ENCODE measurements at regions not wholly inside any gene's neighbourhood (a gene's known extent, or its start where the extent isn't known, plus 50 kb on each side); places are given as distances from the start of the nearest gene placed in this dataset.
"Not testable (repeated sequence)": the region's sequence is repeated elsewhere in the genome, so short reads cannot be mapped to it uniquely, and the experiment has no call there.

DNA sequence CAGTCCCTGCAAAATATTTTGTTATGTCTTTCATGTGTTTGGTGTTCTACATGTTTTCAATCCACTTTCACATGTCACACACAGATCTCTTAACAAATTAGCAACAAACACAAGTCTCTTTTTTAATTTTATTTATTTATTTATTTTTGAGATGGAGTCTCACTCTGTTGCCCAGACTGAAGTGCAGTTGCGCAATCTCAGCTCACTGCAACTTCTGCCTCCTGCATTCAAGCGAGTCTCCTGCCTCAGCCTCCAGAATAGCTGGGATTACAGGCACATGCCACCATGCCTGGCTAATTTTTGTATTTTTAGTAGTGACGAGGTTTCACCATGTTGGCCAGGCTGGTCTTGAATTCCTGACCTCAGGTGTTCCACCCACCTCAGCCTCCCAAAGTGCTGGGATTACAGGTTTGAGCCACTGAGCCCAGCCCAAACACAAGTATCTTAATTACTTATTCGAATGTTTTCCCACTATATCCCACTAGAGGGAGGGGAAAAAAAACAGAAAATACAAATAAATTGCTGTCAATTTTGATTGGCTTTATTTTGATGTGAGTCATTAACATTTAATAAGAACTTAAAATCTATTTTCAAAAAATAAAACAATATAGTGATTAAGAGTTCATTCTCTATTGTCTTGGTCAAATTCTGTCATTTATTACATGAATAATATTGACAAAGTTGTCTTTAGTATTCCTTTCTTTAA is 1641.0 kb upstream of the CELF4 start:
- DNase-seq (ENCODE audit: low read depth), result not testable (repeated sequence)

DNA sequence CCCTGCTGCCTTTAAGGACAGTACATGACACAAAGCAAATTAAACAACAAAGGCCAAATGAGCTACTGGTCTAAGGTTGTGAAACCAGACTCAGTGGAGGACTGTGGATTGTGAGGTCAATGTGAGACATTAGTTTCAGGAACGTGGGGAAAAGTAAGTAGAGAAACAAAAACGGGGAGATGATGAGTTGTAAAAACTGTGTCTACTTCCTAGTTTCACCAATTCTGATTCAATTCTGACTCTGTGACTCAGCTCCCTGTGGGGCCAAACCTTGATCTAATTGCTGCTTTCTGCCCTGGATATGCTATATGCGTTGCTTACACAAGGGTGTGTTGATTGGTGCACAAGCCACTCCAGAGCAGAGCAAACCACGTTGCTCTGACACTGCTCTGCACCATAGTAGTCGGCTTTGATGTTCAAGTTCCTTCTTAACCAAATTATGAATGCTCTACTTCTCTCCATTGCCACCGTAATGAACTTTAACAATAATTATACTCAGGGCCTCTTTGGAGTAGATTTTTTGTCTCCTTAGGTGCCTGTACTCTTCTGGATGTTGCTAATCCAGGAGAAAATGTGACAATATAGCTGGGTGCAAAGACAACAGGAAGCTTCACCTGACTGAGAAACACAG is 1640.1 kb upstream of the CELF4 start:
- DNase-seq (ENCODE audit: low read depth), result no peak

DNA sequence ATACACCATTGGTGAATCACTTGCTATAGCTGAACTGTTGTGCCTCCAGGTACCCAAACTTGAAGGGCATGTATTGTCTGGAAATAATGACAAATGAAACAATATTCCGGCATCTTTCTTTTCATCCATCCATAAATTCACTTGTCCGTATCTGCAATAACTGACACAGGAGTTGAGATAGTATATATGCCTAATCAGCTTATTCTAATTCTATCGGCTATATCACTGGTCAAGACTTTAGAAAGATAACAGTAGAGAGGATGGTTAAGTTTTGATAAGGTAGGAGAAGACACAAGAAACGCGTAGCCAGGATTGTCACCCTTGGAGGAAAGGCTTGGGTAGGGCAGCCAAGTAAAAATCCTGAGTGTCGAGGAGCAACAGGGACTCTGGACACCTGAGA is 1634.6 kb upstream of the CELF4 start:
- no peak for DNase-seq (ENCODE audit: low read depth)

- DNase-seq (ENCODE audit: low read depth), result no peak
Observed at GRCh38 chr18:39199231-39199855, 1633.7 kb upstream of the CELF4 start.

GRCh38 chr18:39198376-39198775 is 1632.8 kb upstream of the CELF4 start:
- DNase-seq (ENCODE audit: low read depth), result no peak

GRCh38 chr18:39191931-39192330 is 1626.3 kb upstream of the CELF4 start:
- no peak for DNase-seq (ENCODE audit: low read depth)

DNA sequence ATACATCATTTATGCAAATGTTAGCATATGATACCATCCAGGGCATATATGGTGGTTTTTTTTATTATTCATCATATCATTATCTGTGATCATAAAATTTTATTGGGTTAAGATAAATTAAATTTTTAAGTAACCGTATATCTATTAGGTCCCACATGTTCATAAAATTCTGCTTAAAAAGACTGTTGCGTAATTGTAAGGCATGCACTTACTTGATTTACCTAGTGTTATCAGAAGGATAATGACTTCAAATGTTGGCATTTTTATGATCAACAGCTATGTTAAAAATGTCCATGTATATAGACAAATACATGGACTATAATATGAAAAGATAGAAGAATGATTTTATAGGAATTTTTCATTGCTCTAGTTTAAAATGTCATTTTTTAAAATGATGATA is 1625.5 kb upstream of the CELF4 start:
- DNase-seq (ENCODE audit: low read depth), result no peak

DNA sequence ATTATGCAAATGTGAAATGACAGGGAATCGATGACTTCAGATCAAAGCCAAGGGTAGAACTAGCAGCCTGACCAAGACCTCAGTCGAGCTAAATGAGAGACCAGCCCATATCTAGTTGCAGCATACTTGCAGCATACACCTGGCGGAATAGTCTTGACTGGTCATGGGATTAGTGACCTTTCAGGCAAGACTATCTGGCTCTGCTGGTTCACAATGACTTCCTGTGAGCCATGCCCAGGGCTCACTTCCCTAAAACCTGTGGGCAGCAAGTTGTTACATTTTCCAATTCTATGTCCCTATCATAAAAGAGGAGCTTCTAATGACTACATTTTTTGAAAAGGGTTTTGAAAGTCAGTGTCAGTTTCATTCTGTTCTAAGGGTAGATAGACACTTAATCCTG is 1624.9 kb upstream of the CELF4 start:
- DNase-seq (ENCODE audit: low read depth), result no peak

DNA sequence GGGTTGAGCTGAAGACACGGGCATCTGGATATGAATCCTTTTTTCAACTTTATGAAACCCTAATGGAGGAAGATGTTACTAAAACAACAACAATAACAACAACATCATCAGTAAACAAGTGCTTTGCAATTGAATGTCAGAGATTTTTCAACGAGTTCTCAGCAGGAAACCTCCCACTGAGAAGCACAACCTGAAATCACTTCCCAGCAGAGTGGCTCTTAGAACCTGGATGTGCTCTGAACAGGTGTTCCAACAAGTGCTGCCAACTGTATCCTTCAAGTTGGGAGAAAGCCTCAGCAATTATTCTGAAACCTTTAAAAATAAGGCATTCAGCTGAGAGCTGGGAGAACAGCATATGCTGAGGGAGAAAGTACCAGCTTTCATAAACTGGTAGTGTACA is 1622.7 kb upstream of the CELF4 start:
- DNase-seq (ENCODE audit: low read depth), result no peak

DNA sequence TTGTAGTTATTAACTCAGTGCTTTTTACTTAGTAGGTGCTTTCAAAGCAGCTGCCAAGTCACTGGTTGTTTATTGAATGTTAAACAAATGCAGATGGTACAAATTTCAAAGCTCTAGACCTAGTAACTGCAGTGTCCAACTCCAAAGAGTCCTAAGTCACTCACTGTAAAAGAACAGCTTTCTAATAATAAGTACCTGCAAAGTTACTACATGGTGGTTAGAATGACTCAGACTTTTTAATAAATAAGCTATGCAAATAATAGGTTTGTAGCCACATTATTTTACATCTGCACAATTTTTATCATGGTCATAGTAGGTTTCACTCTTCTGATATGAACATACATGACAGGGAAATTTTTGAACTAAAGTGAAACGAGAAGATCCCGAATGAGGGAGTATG is 1620.4 kb upstream of the CELF4 start:
- DNase-seq (ENCODE audit: low read depth), result no peak

DNA sequence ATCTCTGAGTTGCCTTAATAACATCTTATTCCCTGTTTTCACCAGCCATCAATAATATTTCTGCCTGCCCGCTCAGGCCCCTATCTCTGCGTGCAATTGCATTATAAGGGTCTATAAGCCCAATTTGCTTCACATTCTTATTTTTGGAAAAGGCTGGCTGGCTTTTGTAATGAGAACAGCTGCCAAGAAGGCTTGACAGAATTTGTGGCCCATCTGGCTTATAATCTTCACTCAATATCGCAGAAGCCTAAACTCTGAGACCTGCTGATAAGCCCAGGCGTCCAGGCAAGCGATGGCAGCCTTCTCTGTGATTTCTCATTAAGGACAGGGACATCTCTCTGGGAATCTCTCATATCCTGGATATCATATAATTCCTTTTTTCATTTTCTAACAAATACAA is 1618.6 kb upstream of the CELF4 start:
- no peak for DNase-seq (ENCODE audit: low read depth)

DNA sequence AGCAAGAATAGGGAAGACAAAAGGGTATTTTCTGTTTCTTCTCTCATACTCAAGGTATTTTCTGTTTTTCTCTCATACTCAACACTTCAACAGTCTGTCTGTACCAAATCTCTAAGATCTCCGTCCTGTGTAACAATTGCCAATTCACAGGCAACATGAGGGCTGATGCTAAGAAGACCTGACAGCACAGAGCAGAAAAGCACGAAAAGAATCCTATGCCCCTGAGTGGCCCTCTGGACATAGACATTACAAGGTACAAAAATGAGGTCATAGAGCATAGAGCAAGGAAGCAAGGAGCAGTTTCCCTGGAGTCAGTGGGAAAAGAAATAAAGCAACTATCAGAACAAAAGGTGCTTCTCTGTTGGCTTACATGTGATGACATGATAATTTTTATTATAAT is 1612.6 kb upstream of the CELF4 start:
- DNase-seq (ENCODE audit: low read depth), result no peak

GRCh38 chr18:39172695-39173421 is 1607.3 kb upstream of the CELF4 start:
- DNase-seq (ENCODE audit: low read depth), result no peak

GRCh38 chr18:39168723-39169122 is 1603.1 kb upstream of the CELF4 start:
- DNase-seq (ENCODE audit: low read depth), result no peak

- DNase-seq (ENCODE audit: low read depth), result no peak
Observed at GRCh38 chr18:39167990-39168389, 1602.4 kb upstream of the CELF4 start.

GRCh38 chr18:39166776-39167175 is 1601.2 kb upstream of the CELF4 start:
- no peak for DNase-seq (ENCODE audit: low read depth)

- DNase-seq (ENCODE audit: low read depth), result no peak
Observed at GRCh38 chr18:39162013-39162827, 1596.6 kb upstream of the CELF4 start.

- DNase-seq (ENCODE audit: low read depth), result no peak
Observed at GRCh38 chr18:39149211-39149806, 1583.7 kb upstream of the CELF4 start.

GRCh38 chr18:39134255-39134654 is 1568.7 kb upstream of the CELF4 start:
- DNase-seq (ENCODE audit: low read depth), result no peak

DNA sequence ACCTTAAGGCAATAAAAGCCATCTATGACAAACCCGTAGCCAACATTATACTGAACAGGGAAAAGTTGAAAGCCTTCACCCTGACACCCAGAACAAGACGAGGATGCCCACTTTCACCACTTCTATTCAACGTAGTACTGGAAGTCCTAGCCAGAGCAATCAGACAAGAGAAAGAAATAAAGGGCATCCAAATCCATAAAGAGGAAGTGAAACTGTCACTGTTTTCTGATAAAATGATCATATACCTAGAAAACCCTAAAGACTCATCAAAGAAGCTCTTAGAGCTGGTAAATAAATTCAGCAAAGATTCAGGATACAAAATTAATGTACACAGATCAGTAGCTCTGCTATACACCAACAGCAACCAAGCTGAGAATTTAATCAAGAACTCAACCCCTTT is 1561.9 kb upstream of the CELF4 start:
- not testable (repeated sequence) for DNase-seq (ENCODE audit: low read depth)

DNA sequence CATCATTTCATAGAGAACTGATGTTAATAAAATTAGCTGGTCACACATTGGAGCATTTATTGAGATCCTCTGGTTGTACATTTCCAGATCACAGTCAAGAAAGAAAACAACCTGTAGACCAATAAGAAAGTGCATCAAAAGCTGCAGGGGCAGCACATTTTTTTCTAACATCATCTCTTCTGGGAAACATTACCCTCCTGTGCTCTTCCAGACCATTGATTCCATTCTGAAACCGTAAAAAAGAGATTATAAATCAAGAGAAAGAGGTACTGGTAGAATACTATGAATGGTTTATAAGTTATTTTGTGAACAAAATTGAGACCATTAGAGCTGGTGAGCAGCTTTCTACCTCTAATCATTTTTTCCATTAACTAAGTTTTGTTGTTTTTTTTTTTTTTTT is 1548.2 kb upstream of the CELF4 start:
- DNase-seq (ENCODE audit: low read depth), result no peak

DNA sequence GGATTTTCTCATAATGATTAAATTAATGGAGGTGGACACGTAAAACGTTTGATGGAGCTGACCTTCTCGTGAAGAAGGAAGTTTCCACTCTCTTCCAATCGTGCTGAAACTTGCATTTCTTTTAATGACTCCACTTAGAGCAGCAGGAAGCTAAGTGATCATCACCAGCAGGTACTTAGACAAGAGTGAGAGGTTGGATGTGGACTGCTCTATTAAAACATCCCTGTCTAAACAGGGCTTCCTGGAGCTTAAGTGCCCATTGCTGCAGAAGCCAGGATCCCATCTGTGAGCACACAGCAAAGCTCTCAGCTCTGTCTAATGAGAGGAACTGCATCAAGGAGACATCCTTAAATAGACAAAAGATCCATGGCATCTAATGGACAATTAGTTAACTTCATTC is 1539.5 kb upstream of the CELF4 start:
- DNase-seq (ENCODE audit: low read depth), result no peak
